Mesendoderm (in vitro differentiated cells): ENCODE measurements at regions not wholly inside any gene's neighbourhood (a gene's known extent, or its start where the extent isn't known, plus 50 kb on each side); places are given as distances from the start of the nearest gene placed in this dataset.
"Not testable (repeated sequence)": the region's sequence is repeated elsewhere in the genome, so short reads cannot be mapped to it uniquely, and the experiment has no call there.

Experiments
- DNase-seq: peaks from one replicate; pipeline ENCODE4 v3.0.0; 2013
- H2AK5ac ChIP-seq: 2 replicates; pipeline ENCODE4 v1.6.1; 2013; ENCODE audit warnings: low read length, inconsistent platforms
- H2BK120ac ChIP-seq: 2 replicates; pipeline ENCODE4 v1.6.1; 2013; ENCODE audit warnings: low read depth, mild to moderate bottlenecking, low read length, moderate library complexity, mixed read lengths
- H2BK15ac ChIP-seq: replicated peaks from 2 replicates; pipeline ENCODE4 v1.6.1; 2013; ENCODE audit warnings: low read depth, mild to moderate bottlenecking, moderate library complexity
- H2BK5ac ChIP-seq: 2 replicates; pipeline ENCODE4 v1.6.1; 2013; ENCODE audit warnings: low read length, inconsistent platforms
- H3K18ac ChIP-seq: 2 replicates; pipeline ENCODE4 v1.6.1; 2013; ENCODE audit warnings: mild to moderate bottlenecking, low read length, mixed read lengths
- H3K23ac ChIP-seq: one replicate; pipeline ENCODE4 v1.6.1; 2013; ENCODE audit warnings: low read length
- H3K27ac ChIP-seq: 2 replicates; pipeline ENCODE4 v1.5.1; 2013; ENCODE audit warnings: low read depth, mild to moderate bottlenecking, inconsistent platforms, low read length, moderate library complexity
- H3K27me3 ChIP-seq: 2 replicates; pipeline ENCODE4 v1.6.1; 2013; ENCODE audit warnings: low read length, control low read depth, mild to moderate bottlenecking, inconsistent platforms; ENCODE audit not compliant: insufficient read depth, poor library complexity
- H3K36me3 ChIP-seq: 2 replicates; pipeline ENCODE4 v1.6.1; 2013; ENCODE audit warnings: low read length, inconsistent platforms; ENCODE audit not compliant: control insufficient read depth, insufficient read depth
- H3K4ac ChIP-seq: one replicate; pipeline ENCODE4 v1.6.1; 2013; ENCODE audit warnings: low read depth, mild to moderate bottlenecking, low read length, moderate library complexity
- H3K4me1 ChIP-seq: 2 replicates; pipeline ENCODE4 v1.6.1; 2013; ENCODE audit warnings: low read depth, low read length, inconsistent platforms; ENCODE audit not compliant: control insufficient read depth
- H3K4me2 ChIP-seq: 2 replicates; pipeline ENCODE4 v1.6.1; 2013; ENCODE audit warnings: low read length
- H3K4me3 ChIP-seq: 2 replicates; pipeline ENCODE4 v1.5.1; 2013; ENCODE audit warnings: mild to moderate bottlenecking, low read length
- H3K56ac ChIP-seq: one replicate; pipeline ENCODE4 v1.6.1; 2013; ENCODE audit warnings: low read length
- H3K79me1 ChIP-seq: 2 replicates; pipeline ENCODE4 v1.6.1; 2013; ENCODE audit warnings: low read length, inconsistent platforms
- H3K79me2 ChIP-seq: 2 replicates; pipeline ENCODE4 v1.6.1; 2013; ENCODE audit warnings: mild to moderate bottlenecking, low read length; ENCODE audit not compliant: control insufficient read depth, insufficient read depth
- H3K9ac ChIP-seq: 2 replicates; pipeline ENCODE4 v1.6.1; 2013; ENCODE audit warnings: low read length, inconsistent platforms
- H4K5ac ChIP-seq: one replicate; pipeline ENCODE4 v1.6.1; 2013; ENCODE audit warnings: low read length
- H4K8ac ChIP-seq: one replicate; pipeline ENCODE4 v1.6.1; 2013; ENCODE audit warnings: low read depth, mild to moderate bottlenecking, control low read depth, low read length, moderate library complexity
- WGBS: extraction: QIAGEN DNeasy Blood & Tissue Kit; methylation state at CpG from one replicate; pipeline ENCODE4 v1.1.7; 2013; ENCODE audit warnings: low lambda C conversion rate, missing lambda C conversion rate; ENCODE audit not compliant: insufficient coverage; ENCODE audit errors: extremely low coverage; 5-methylcytosine and 5-hydroxymethylcytosine counted together

- H2BK120ac ChIP-seq, H3K23ac ChIP-seq, H3K9ac ChIP-seq, H3K4ac ChIP-seq, H2BK5ac ChIP-seq, H2BK15ac ChIP-seq, H3K36me3 ChIP-seq, H3K27me3 ChIP-seq, H3K4me2 ChIP-seq, H3K4me1 ChIP-seq, H3K79me1 ChIP-seq, H4K5ac ChIP-seq, H3K56ac ChIP-seq, H2AK5ac ChIP-seq, H3K27ac ChIP-seq, H3K18ac ChIP-seq, DNase-seq, H4K8ac ChIP-seq, H3K4me3 ChIP-seq, H3K79me2 ChIP-seq: not testable (repeated sequence)
- no CpG with 5 or more reads among the region's 7 CpGs for WGBS
These were observed 136.1 kb upstream of the NBPF19 start for GRCh38 chr1:149338698-149339097.

- H3K27ac ChIP-seq, H4K5ac ChIP-seq, H3K56ac ChIP-seq, H3K9ac ChIP-seq, H3K79me2 ChIP-seq, H3K79me1 ChIP-seq, H4K8ac ChIP-seq, H3K36me3 ChIP-seq, H2BK5ac ChIP-seq, DNase-seq, H3K23ac ChIP-seq, H2AK5ac ChIP-seq, H2BK15ac ChIP-seq, H2BK120ac ChIP-seq, H3K4me2 ChIP-seq, H3K18ac ChIP-seq, H3K4ac ChIP-seq, H3K27me3 ChIP-seq, H3K4me3 ChIP-seq, H3K4me1 ChIP-seq: not testable (repeated sequence)
- WGBS = no CpG with 5 or more reads among the region's 1 CpG
These were observed 125.4 kb upstream of the NBPF19 start for GRCh38 chr1:149349448-149349847.

GRCh38 chr1:149352205-149352604 lies 122.6 kb upstream of the NBPF19 start:
- no CpG with 5 or more reads among the region's 1 CpG for WGBS
- not testable (repeated sequence) for H2AK5ac ChIP-seq, H4K5ac ChIP-seq, H3K79me1 ChIP-seq, H2BK120ac ChIP-seq, H3K18ac ChIP-seq, H3K27me3 ChIP-seq, H3K79me2 ChIP-seq, H3K4me2 ChIP-seq, H3K4ac ChIP-seq, H3K4me3 ChIP-seq, H3K23ac ChIP-seq, H3K9ac ChIP-seq, H3K4me1 ChIP-seq, H3K27ac ChIP-seq, H3K56ac ChIP-seq, H2BK5ac ChIP-seq, H2BK15ac ChIP-seq, DNase-seq, H3K36me3 ChIP-seq, H4K8ac ChIP-seq

- not testable (repeated sequence) for H4K8ac ChIP-seq, H3K56ac ChIP-seq, H3K18ac ChIP-seq, H2BK120ac ChIP-seq, H3K36me3 ChIP-seq, H3K4me2 ChIP-seq, H4K5ac ChIP-seq, H3K4me1 ChIP-seq, DNase-seq, H3K4me3 ChIP-seq, H3K23ac ChIP-seq, H2BK15ac ChIP-seq, H3K27me3 ChIP-seq, H3K9ac ChIP-seq, H3K79me1 ChIP-seq, H3K4ac ChIP-seq, H2BK5ac ChIP-seq, H3K27ac ChIP-seq, H3K79me2 ChIP-seq, H2AK5ac ChIP-seq
- no CpG with 5 or more reads among the region's 2 CpGs for WGBS
These were observed 120.3 kb upstream of the NBPF19 start for GRCh38 chr1:149354579-149354978.

GRCh38 chr1:149355748-149356147 lies 119.1 kb upstream of the NBPF19 start:
- H3K4me1 ChIP-seq, DNase-seq, H3K9ac ChIP-seq, H2BK120ac ChIP-seq, H3K27me3 ChIP-seq, H3K4me3 ChIP-seq, H3K23ac ChIP-seq, H4K5ac ChIP-seq, H3K79me2 ChIP-seq, H3K18ac ChIP-seq, H3K27ac ChIP-seq, H3K36me3 ChIP-seq, H3K79me1 ChIP-seq, H3K4ac ChIP-seq, H2AK5ac ChIP-seq, H3K4me2 ChIP-seq, H3K56ac ChIP-seq, H2BK15ac ChIP-seq, H4K8ac ChIP-seq, H2BK5ac ChIP-seq: not testable (repeated sequence)
- no CpG with 5 or more reads among the region's 1 CpG for WGBS

GRCh38 chr1:149356152-149356551 lies 118.7 kb upstream of the NBPF19 start:
- H3K4me1 ChIP-seq, H3K9ac ChIP-seq, H3K36me3 ChIP-seq, H2BK5ac ChIP-seq, H2AK5ac ChIP-seq, H3K23ac ChIP-seq, H3K4me2 ChIP-seq, H3K4ac ChIP-seq, H3K56ac ChIP-seq, H3K27me3 ChIP-seq, H3K4me3 ChIP-seq, H2BK15ac ChIP-seq, H4K8ac ChIP-seq, DNase-seq, H2BK120ac ChIP-seq, H3K79me2 ChIP-seq, H3K18ac ChIP-seq, H3K27ac ChIP-seq, H3K79me1 ChIP-seq, H4K5ac ChIP-seq: not testable (repeated sequence)
- WGBS = no CpG with 5 or more reads among the region's 4 CpGs
